IPS DF 6.9 (cell line): ENCODE measurements at regions not wholly inside any gene's neighbourhood (a gene's known extent, or its start where the extent isn't known, plus 50 kb on each side); places are given as distances from the start of the nearest gene placed in this dataset.

Source experiments
- DNase-seq: peaks from one replicate; pipeline ENCODE4 v3.0.0-alpha.2; 2013; ENCODE audit warnings: low read depth, low spot score
- H3K27ac ChIP-seq: one replicate; pipeline ENCODE4 v1.5.1; 2013; ENCODE audit warnings: low read length, control low read depth
- H3K27me3 ChIP-seq: 2 replicates; pipeline ENCODE4 v1.6.1; 2013; ENCODE audit warnings: mild to moderate bottlenecking, low read length; ENCODE audit not compliant: control insufficient read depth, insufficient read depth
- H3K36me3 ChIP-seq: 2 replicates; pipeline ENCODE4 v1.6.1; 2013; ENCODE audit warnings: low read length; ENCODE audit not compliant: control insufficient read depth, insufficient read depth
- H3K4me1 ChIP-seq: 2 replicates; pipeline ENCODE4 v1.6.1; 2013; ENCODE audit warnings: low read length; ENCODE audit not compliant: control insufficient read depth, insufficient read depth
- H3K4me3 ChIP-seq: 2 replicates; pipeline ENCODE4 v1.5.1; 2013; ENCODE audit warnings: mild to moderate bottlenecking, low read length
- H3K9me3 ChIP-seq: 2 replicates; pipeline ENCODE4 v1.6.1; 2013; ENCODE audit warnings: low read length, inconsistent platforms; ENCODE audit not compliant: control insufficient read depth, insufficient read depth
- WGBS: extraction: QIAGEN DNeasy Blood & Tissue Kit; methylation state at CpG from one replicate; pipeline ENCODE4 v1.1.7; 2013; ENCODE audit warnings: mixed read lengths, missing lambda C conversion rate; ENCODE audit not compliant: insufficient read length, insufficient coverage; 5-methylcytosine and 5-hydroxymethylcytosine counted together

DNA sequence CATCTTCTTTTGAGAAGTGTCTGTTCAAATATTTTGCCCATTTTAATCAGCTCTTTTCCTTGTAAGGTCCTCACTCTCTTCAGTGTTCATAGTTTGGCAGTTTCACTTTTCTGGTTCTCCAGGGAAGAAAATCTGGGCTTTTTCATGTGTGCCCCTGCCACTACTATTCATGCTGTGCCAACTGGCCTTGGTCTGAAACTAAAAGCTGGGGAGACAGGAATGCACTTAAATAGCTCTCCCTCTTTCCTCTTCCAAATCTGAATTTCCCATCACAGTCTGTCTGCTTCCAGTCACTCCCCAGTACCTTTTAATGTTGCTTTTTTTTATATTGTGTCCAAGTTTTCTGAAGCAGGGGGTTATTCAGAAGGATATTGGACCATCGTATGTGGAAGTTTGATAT is 574.3 kb upstream of the POU3F3 start:
- Histone ChIP-seq H3K9me3 (no peaks in the 10 kb centered on the region), H3K27me3 (no peaks in the 10 kb centered on the region), H3K27ac (no peak overlapping the region), H3K36me3 (no peaks in the 10 kb centered on the region), H3K4me1 (no peaks in the 10 kb centered on the region), H3K4me3 (no peak overlapping the region)
- no peak for DNase-seq
- no CpG with 5 or more reads among the region's 1 CpG for whole genome bisulfite sequencing

DNA sequence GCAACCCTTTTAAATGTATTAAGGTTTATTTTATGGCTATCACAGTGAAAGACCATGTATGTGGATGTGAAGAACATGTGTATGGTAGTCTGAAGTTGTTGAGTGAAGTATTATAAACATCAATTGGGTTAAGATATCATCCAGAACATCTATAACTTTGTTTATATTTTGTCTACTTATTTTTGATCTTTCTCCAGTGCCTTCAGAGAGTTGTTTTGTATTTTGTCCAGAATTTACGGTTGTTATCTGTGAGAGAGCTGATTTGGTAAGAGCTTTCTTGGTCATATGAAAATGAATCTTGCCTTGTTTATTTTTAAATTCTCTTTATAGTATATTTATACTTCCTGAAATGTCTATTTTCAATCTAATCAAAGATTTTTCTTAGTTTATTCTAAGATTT is 573.7 kb upstream of the POU3F3 start:
- Histone ChIP-seq H3K36me3 (no peaks in the 10 kb centered on the region), H3K4me1 (no peaks in the 10 kb centered on the region), H3K9me3 (no peaks in the 10 kb centered on the region), H3K27me3 (no peaks in the 10 kb centered on the region), H3K27ac (no peak overlapping the region), H3K4me3 (no peak overlapping the region)
- no CpG with 5 or more reads among the region's 1 CpG for WGBS
- no peak for DNase-seq

DNA sequence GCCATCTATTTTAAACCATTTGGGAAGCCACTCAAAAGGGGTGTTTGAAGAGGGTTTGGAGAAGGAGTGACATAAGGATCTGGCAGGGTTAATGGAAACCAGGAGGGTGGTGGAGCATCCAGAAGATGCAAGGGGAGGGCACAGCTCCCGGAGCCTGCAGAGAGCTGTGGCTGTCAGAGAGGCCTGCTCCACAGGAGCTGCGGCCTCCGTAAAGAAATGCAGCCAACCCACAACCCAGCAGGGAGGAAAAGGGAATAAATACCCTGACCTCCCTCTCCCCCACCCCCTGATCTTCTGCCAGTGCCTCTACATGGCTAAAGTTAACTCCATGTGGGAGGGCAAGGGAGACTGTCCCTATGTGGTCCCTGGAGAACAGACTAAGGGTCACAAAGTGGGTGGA is 567.1 kb upstream of the POU3F3 start:
- peak; percentile 5 for DNase-seq
- Histone ChIP-seq H3K36me3 (no peaks in the 10 kb centered on the region), H3K27me3 (no peaks in the 10 kb centered on the region), H3K9me3 (no peaks in the 10 kb centered on the region), H3K4me3 (no peak overlapping the region), H3K4me1 (peaks cover 3% of the 10 kb centered on the region; the same call in 1 of the 2 replicates), H3K27ac (no peak overlapping the region)
- WGBS, result no CpG with 5 or more reads among the region's 3 CpGs

DNA sequence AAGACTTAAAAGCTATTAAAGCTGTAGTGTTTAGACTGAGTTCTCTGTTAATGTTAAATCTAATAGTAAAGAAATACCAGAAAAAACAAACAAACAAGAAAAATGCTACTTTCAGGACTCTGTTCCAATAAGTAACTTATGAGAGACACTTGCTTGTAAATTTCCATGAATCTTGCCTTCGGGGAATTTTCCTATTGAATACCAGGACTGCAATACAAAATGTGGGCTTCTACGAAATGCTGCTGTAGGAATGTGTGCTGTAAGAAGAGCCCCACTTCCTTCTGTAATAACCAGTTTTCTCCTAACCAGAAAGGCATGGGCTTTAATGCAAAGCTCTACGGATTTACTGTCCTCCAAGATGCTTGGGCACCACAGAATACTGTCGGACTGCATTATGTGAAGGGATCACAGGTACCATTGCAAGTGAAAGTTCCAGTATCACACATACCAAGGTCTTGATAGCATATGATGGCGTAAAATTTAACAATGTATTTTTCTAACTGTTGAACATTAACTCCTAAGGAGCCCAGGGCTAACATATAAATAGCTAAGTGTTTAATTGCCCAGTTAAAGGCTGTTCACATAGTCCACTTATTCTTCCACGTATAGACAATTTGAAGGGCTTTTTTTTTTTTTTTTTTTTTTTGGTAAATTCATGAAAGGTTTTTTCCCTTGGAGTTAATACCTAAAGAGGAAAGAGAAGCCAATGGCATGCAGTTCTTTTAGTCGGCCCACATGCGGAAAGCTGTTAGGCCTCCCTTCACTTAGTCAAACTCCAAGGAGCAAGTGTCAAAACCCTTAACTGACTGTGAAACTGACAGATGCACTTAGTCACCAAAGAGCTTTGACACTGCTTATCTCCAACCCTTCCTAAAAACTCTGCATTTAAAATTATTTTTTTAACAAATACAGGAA is 564.0 kb upstream of the POU3F3 start:
- DNase-seq, result no peak
- H3K36me3 ChIP-seq, result no peaks in the 10 kb centered on the region
- H3K27ac ChIP-seq, result no peak overlapping the region
- WGBS, result no CpG with 5 or more reads among the region's 8 CpGs
- H3K4me3 ChIP-seq, result no peak overlapping the region
- no peaks in the 10 kb centered on the region for H3K27me3 ChIP-seq
- peaks cover 3% of the 10 kb centered on the region; the same call in 1 of the 2 replicates for H3K4me1 ChIP-seq
- no peaks in the 10 kb centered on the region for H3K9me3 ChIP-seq

DNA sequence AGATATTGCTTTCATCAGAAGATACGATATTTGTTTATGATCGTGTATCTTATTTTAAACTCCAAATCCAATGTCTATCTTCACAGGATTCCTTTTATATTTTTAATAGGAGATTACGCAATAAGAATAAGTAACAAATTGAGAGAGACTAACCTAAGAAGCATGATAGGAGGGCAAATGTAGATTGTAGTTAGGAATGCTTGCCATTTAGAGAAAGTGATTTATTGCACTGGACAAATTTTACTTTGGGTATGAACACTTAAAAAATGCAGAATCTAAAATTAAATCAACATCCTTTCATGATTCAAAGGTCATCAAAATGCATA is 563.4 kb upstream of the POU3F3 start:
- no peak overlapping the region for H3K4me3 ChIP-seq
- peaks cover 3% of the 10 kb centered on the region; the same call in 1 of the 2 replicates for H3K4me1 ChIP-seq
- no peak overlapping the region for H3K27ac ChIP-seq
- WGBS, result no CpG with 5 or more reads among the region's 3 CpGs
- H3K9me3 ChIP-seq, result no peaks in the 10 kb centered on the region
- H3K27me3 ChIP-seq, result no peaks in the 10 kb centered on the region
- no peak for DNase-seq
- H3K36me3 ChIP-seq, result no peaks in the 10 kb centered on the region

DNA sequence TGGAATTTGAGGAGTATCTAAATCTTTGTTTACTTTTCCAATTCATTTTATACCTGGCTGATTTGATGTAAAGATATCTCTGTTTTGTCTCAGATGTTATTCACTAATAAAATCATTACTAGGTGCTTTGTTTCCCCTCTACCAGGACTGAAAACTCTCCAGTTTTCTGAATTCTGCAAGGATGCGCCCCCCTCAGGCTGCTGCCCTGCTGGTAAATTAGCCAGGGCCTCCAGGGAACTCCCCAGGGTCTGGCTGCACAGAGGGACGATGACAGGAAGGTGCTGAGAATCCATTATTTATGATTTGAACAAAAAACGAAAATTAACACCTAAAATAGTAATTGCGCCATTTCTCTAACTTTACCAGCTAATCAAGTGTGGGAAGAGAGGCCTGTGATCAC is 541.2 kb upstream of the POU3F3 start:
- no CpG with 5 or more reads among the region's 4 CpGs for WGBS
- Histone ChIP-seq H3K4me1 (no peaks in the 10 kb centered on the region), H3K9me3 (no peaks in the 10 kb centered on the region), H3K4me3 (no peak overlapping the region), H3K36me3 (no peaks in the 10 kb centered on the region), H3K27ac (no peak overlapping the region), H3K27me3 (no peaks in the 10 kb centered on the region)
- no peak for DNase-seq

DNA sequence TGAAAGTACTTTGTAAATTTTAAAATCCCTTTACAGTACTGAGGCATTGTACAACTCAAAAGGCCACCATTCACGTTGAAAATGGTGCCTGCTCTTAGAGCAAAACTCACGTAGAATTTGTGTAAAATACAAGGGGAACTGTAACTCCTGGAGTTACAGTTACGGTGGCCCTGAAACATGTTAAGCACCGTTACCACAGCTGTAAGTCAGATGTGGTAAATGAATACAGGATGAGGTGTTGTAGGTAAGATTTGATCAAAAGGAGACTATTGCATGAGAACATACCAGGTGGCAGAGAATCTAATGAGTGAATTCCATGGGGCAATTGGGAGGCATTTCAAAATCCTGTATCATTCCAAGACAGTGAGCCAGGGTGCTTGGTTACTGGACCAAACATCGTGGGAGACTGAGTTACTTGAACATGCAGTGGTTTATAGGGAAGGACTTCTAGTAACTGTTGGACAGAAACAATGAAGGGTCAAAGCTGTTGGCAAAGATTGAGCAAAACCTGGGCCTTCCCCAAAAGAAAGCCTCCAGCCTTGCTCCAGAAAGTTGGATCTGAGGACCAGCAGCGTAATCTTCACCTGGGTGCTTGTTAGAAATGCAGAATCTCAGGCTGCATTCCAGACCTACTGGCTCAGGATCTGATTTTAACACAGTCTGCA is 535.8 kb upstream of the POU3F3 start:
- WGBS, result no CpG with 5 or more reads among the region's 6 CpGs
- H3K27ac ChIP-seq, result no peak overlapping the region

DNA sequence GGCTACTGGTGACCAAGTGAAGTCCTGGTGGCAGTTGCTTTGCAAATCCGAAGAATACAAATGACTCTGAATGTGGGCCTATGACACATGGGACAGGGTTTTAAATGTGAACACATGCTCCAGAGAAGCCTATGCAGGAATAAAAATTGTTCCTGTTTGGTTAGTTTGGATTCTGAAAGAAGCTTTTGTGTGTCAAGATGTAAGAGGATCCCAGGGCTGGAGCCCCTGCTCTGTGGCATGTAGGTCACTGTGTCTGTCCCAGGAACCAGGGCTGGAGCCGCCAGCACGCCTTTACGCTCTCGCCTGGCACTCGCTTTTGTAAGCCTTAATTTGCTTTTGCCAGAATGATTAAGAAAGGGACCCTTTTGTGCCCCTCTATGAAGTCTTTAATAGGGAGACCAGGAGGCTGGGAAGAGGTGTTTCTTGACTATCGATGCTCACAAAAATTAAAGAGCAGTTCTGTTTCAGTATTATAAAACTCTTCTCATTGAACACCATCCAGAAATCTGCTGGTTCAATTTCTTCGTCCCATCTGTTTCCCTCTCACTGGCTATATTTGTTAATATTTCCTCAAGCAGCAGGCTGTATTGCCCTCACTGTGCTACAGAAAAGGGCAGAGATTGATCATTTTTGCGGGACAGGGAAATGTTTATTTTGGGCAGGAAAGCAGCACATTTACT is 532.7 kb upstream of the POU3F3 start:
- no peak for DNase-seq
- Histone ChIP-seq H3K9me3 (no peaks in the 10 kb centered on the region), H3K27ac (no peak overlapping the region), H3K27me3 (no peaks in the 10 kb centered on the region), H3K36me3 (no peaks in the 10 kb centered on the region), H3K4me3 (no peak overlapping the region), H3K4me1 (no peaks in the 10 kb centered on the region)
- WGBS, result no CpG with 5 or more reads among the region's 9 CpGs

More for the DNA sequence above, 535.8 kb upstream of the POU3F3 start:
- Histone ChIP-seq H3K36me3 (no peaks in the 10 kb centered on the region), H3K9me3 (no peaks in the 10 kb centered on the region), H3K27me3 (no peaks in the 10 kb centered on the region), H3K4me3 (no peak overlapping the region), H3K4me1 (no peaks in the 10 kb centered on the region)
- DNase-seq, result no peak

DNA sequence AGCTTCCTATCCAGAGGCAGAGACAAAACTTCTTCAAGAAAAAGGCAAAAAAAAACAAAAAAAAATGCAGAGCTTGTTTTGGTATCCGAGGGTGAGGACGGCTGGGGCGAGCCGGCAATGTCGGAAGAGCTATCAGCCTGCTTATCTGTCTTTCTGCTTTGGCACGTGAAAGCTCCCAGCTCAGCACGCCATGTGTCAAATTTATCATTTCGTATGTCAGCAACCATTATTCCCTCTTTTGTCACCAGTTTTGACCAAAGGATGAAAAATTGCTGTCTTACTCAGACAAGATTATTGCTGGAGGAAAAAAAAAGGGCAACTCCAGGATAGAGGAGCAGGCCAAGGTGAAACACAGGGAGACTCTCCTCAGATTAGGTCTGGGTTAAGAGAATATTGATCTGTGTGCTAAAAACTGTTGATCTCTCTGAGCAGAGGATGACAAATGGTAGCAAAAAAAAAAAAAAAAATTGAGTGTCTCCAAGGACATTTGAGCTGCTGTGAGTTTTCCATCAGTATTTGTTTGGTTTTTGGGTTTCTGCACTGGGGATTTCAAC is 532.0 kb upstream of the POU3F3 start:
- Histone ChIP-seq H3K27me3 (no peaks in the 10 kb centered on the region), H3K4me3 (no peak overlapping the region), H3K27ac (no peak overlapping the region), H3K4me1 (no peaks in the 10 kb centered on the region), H3K9me3 (no peaks in the 10 kb centered on the region), H3K36me3 (no peaks in the 10 kb centered on the region)
- no peak for DNase-seq
- WGBS, result no CpG with 5 or more reads among the region's 8 CpGs

DNA sequence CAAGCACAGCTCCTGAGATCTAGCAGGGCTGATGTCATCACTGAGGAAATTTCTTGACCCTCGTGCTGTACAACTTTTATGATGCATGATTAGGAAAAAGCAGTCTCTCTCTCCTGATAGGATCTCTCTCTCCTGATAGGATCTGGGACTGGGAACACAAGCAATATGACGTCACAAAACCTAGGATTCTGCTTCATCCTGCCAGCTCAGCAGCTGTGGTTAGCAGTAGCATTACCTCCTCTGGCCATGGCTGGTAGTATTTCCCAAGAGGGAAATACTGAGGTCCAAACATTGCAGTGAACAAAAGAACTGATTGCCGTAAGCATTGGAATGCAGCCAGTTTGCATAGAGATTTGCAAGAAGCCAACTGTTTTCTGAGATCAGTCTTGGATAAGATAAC is 521.2 kb upstream of the POU3F3 start:
- no peak for DNase-seq
- Histone ChIP-seq H3K4me3 (no peak overlapping the region), H3K9me3 (no peaks in the 10 kb centered on the region), H3K27ac (no peak overlapping the region), H3K27me3 (no peaks in the 10 kb centered on the region), H3K36me3 (no peaks in the 10 kb centered on the region), H3K4me1 (peaks cover 2% of the 10 kb centered on the region; the same call in 1 of the 2 replicates)
- no CpG with 5 or more reads among the region's 3 CpGs for WGBS
